ENCODE measurements at regions not wholly inside any gene's neighbourhood (a gene's known extent, or its start where the extent isn't known, plus 50 kb on each side); places are given as distances from the start of the nearest gene placed in this dataset.

GRCh38 chr13:50107205-50107604, 92.0 kb downstream of the KCNRG start:
- Histone ChIP-seq H3K36me3 (ENCODE audit: control insufficient read depth, insufficient read depth, low read length) (no peaks in the 10 kb centered on the region), H3K4me1 (ENCODE audit: control insufficient read depth, extremely low read depth, insufficient read depth, low read length) (no peaks in the 10 kb centered on the region), H3K27me3 (ENCODE audit: control insufficient read depth, insufficient read depth, low read length) (no peaks in the 10 kb centered on the region), H3K4me3 (replicated peaks in 1 of 4; ENCODE audit: control extremely low read depth in 1 of 4, insufficient read depth in 1 of 4, low read depth in 3 of 4, low read length in 4 of 4) (no peak overlapping the region), H3K9me3 (ENCODE audit: control insufficient read depth, insufficient read depth, low read depth, low read length) (no peaks in the 10 kb centered on the region), H3K4me2 (ENCODE audit: extremely low read depth, insufficient read depth, low read length) (peak overlapping the region; percentile 26), H3K27ac (ENCODE audit: insufficient read depth, low read length) (no peak overlapping the region), H3K9ac (ENCODE audit: insufficient read depth, low read length) (no peak overlapping the region), H4K20me1 (ENCODE audit: control insufficient read depth, extremely low read depth, insufficient read depth, low read length) (no peaks in the 10 kb centered on the region), H2AFZ (ENCODE audit: low read length) (no peak overlapping the region), H3K79me2 (ENCODE audit: control insufficient read depth, insufficient read depth, low read length) (peaks cover 3% of the 10 kb centered on the region)
- peak; percentile 11 to 45 for DNase-seq (ENCODE audit: low read depth in 2 of 2)
- TF ChIP-seq EZH2 (IDR thresholded peaks at IDR 0.05; ENCODE audit: low read length, missing control alignments): no peak
- TF ChIP-seq CTCF (conservative IDR thresholded peaks at IDR 0.05 in 1 of 2, IDR thresholded peaks at IDR 0.05 in 1 of 2; ENCODE audit: low read depth in 1 of 2, low read length in 2 of 2): no peak

GRCh38 chr13:50114961-50115360, 99.7 kb downstream of the KCNRG start:
- Histone ChIP-seq H3K4me3 (replicated peaks in 1 of 4; ENCODE audit: control extremely low read depth in 1 of 4, insufficient read depth in 1 of 4, low read depth in 3 of 4, low read length in 4 of 4) (no peak overlapping the region), H3K4me2 (ENCODE audit: extremely low read depth, insufficient read depth, low read length) (no peak overlapping the region), H3K9me3 (ENCODE audit: control insufficient read depth, insufficient read depth, low read depth, low read length) (no peaks in the 10 kb centered on the region), H3K27ac (ENCODE audit: insufficient read depth, low read length) (no peak overlapping the region), H3K9ac (ENCODE audit: insufficient read depth, low read length) (no peak overlapping the region), H4K20me1 (ENCODE audit: control insufficient read depth, extremely low read depth, insufficient read depth, low read length) (no peaks in the 10 kb centered on the region), H3K4me1 (ENCODE audit: control insufficient read depth, extremely low read depth, insufficient read depth, low read length) (no peaks in the 10 kb centered on the region), H3K36me3 (ENCODE audit: control insufficient read depth, insufficient read depth, low read length) (no peaks in the 10 kb centered on the region), H3K79me2 (ENCODE audit: control insufficient read depth, insufficient read depth, low read length) (peaks cover 6% of the 10 kb centered on the region), H2AFZ (ENCODE audit: low read length) (no peak overlapping the region), H3K27me3 (ENCODE audit: control insufficient read depth, insufficient read depth, low read length) (no peaks in the 10 kb centered on the region)
- DNase-seq (ENCODE audit: low read depth in 2 of 2): no peak
- TF ChIP-seq CTCF (conservative IDR thresholded peaks at IDR 0.05 in 1 of 2, IDR thresholded peaks at IDR 0.05 in 1 of 2; ENCODE audit: low read depth in 1 of 2, low read length in 2 of 2) (no peak), EZH2 (IDR thresholded peaks at IDR 0.05; ENCODE audit: low read length, missing control alignments) (no peak)

GRCh38 chr13:50115695-50116094, 100.5 kb downstream of the KCNRG start:
- no peaks in the 10 kb centered on the region for H3K4me1 ChIP-seq (ENCODE audit: control insufficient read depth, extremely low read depth, insufficient read depth, low read length)
- no peak for DNase-seq (ENCODE audit: low read depth in 2 of 2)
- TF ChIP-seq EZH2 (IDR thresholded peaks at IDR 0.05; ENCODE audit: low read length, missing control alignments) (no peak), CTCF (conservative IDR thresholded peaks at IDR 0.05 in 1 of 2, IDR thresholded peaks at IDR 0.05 in 1 of 2; ENCODE audit: low read depth in 1 of 2, low read length in 2 of 2) (no peak)
- no peaks in the 10 kb centered on the region for H4K20me1 ChIP-seq (ENCODE audit: control insufficient read depth, extremely low read depth, insufficient read depth, low read length)
- no peak overlapping the region for H3K4me2 ChIP-seq (ENCODE audit: extremely low read depth, insufficient read depth, low read length)
- no peak overlapping the region for H3K27ac ChIP-seq (ENCODE audit: insufficient read depth, low read length)
- H3K9me3 ChIP-seq (ENCODE audit: control insufficient read depth, insufficient read depth, low read depth, low read length): no peaks in the 10 kb centered on the region
- peaks cover 7% of the 10 kb centered on the region for H3K79me2 ChIP-seq (ENCODE audit: control insufficient read depth, insufficient read depth, low read length)
- no peak overlapping the region for H3K9ac ChIP-seq (ENCODE audit: insufficient read depth, low read length)
- no peaks in the 10 kb centered on the region for H3K36me3 ChIP-seq (ENCODE audit: control insufficient read depth, insufficient read depth, low read length)
- no peak overlapping the region for H2AFZ ChIP-seq (ENCODE audit: low read length)
- no peaks in the 10 kb centered on the region for H3K27me3 ChIP-seq (ENCODE audit: control insufficient read depth, insufficient read depth, low read length)
- H3K4me3 ChIP-seq (replicated peaks in 1 of 4; ENCODE audit: control extremely low read depth in 1 of 4, insufficient read depth in 1 of 4, low read depth in 3 of 4, low read length in 4 of 4): no peak overlapping the region

Measured in fibroblast of lung (primary cell).